Tibial artery (tissue), 4 donors: ENCODE measurements at regions not wholly inside any gene's neighbourhood (a gene's known extent, or its start where the extent isn't known, plus 50 kb on each side); places are given as distances from the start of the nearest gene placed in this dataset.

Experiments used
- DNase-seq, 2 donors: peaks; one replicate each; pipeline ENCODE4 v3.0.0-alpha.2; 2019
- H3K27ac ChIP-seq, 2 donors: fragments of 200-600 bp; sonication (generic) in 1 of 2; 1 replicate in 1 of 2; 2 replicates in 1 of 2; pipeline ENCODE4 v1.5.1; 2018 to 2019; ENCODE audit warnings: mild to moderate bottlenecking in 1 of 2
- H3K27me3 ChIP-seq, 2 donors: fragments of 200-600 bp; sonication (generic) in 1 of 2; one replicate each; pipeline versions ENCODE4 v1.5.1 to v1.6.0; 2016 to 2019
- H3K36me3 ChIP-seq, 3 donors: fragments of 200-600 bp; sonication (generic) in 2 of 3; one replicate each; pipeline ENCODE4 v1.5.1; 2016 to 2019; ENCODE audit warnings: mild to moderate bottlenecking in 2 of 3
- H3K4me1 ChIP-seq, 4 donors: fragments of 200-600 bp; sonication (generic) in 2 of 4; 1 replicate in 3 of 4; 2 replicates in 1 of 4; pipeline ENCODE4 v1.5.1; 2016 to 2019
- H3K4me3 ChIP-seq, 2 donors: fragments of 200-600 bp; sonication (generic) in 1 of 2; 1 replicate in 1 of 2; 2 replicates in 1 of 2; pipeline ENCODE4 v1.5.1; 2018 to 2019; ENCODE audit warnings: mild to moderate bottlenecking in 2 of 2
- H3K9me3 ChIP-seq, 3 donors: fragments of 200-600 bp; sonication (generic) in 1 of 3; one replicate each; pipeline ENCODE4 v1.5.1; 2016 to 2019
- intact Hi-C: fragments of 100-400 bp; cut with DNase I; formaldehyde crosslinking; loops from one replicate; pipeline ENCODE4 v1.15.0; 2023; ENCODE audit warnings: low total_unique reads
- TF ChIP-seq, protein P1 (sequence below), 2 experiments: fragments of 200-600 bp in 1 of 2; fragments of 450-650 bp in 1 of 2; IDR thresholded peaks; one replicate each; pipeline ENCODE4 v1.5.1; 2017 to 2019; ENCODE audit warnings: antibody characterized with exemption in 2 of 2, mild to moderate bottlenecking in 1 of 2, moderate library complexity in 1 of 2

DNA sequence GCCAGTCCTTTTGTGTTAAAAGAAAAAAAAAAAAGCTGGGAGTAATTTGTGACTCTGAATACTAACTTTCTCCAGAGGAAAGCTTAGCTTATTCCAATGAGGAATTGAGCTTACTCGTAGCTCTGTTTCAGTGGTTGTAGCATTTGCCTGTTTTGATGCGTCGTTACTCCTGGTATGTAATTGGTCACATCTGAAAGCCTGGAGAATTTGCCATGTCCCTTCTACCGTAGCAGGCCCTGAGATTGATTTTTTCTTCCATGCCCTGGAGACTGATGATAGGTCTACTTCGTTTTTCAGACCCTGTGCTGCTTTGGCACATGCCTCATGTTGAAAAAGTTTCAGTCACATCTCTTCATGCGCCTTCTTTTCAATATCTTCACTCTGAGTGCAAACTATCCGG is 1103.0 kb downstream of the PLA2G4A start:
- Histone ChIP-seq H3K4me3 (no peak overlapping the region), H3K9me3 (no peaks in the 10 kb centered on the region), H3K27me3 (no peaks in the 10 kb centered on the region), H3K27ac (no peak overlapping the region), H3K36me3 (no peaks in the 10 kb centered on the region), H3K4me1 (no peaks in the 10 kb centered on the region)
- intact Hi-C loops, result no loop called here
- DNase-seq, result no peak
- TF ChIP-seq, protein P1, sequence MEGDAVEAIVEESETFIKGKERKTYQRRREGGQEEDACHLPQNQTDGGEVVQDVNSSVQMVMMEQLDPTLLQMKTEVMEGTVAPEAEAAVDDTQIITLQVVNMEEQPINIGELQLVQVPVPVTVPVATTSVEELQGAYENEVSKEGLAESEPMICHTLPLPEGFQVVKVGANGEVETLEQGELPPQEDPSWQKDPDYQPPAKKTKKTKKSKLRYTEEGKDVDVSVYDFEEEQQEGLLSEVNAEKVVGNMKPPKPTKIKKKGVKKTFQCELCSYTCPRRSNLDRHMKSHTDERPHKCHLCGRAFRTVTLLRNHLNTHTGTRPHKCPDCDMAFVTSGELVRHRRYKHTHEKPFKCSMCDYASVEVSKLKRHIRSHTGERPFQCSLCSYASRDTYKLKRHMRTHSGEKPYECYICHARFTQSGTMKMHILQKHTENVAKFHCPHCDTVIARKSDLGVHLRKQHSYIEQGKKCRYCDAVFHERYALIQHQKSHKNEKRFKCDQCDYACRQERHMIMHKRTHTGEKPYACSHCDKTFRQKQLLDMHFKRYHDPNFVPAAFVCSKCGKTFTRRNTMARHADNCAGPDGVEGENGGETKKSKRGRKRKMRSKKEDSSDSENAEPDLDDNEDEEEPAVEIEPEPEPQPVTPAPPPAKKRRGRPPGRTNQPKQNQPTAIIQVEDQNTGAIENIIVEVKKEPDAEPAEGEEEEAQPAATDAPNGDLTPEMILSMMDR (IDR thresholded peaks at IDR 0.05), result no peak

DNA sequence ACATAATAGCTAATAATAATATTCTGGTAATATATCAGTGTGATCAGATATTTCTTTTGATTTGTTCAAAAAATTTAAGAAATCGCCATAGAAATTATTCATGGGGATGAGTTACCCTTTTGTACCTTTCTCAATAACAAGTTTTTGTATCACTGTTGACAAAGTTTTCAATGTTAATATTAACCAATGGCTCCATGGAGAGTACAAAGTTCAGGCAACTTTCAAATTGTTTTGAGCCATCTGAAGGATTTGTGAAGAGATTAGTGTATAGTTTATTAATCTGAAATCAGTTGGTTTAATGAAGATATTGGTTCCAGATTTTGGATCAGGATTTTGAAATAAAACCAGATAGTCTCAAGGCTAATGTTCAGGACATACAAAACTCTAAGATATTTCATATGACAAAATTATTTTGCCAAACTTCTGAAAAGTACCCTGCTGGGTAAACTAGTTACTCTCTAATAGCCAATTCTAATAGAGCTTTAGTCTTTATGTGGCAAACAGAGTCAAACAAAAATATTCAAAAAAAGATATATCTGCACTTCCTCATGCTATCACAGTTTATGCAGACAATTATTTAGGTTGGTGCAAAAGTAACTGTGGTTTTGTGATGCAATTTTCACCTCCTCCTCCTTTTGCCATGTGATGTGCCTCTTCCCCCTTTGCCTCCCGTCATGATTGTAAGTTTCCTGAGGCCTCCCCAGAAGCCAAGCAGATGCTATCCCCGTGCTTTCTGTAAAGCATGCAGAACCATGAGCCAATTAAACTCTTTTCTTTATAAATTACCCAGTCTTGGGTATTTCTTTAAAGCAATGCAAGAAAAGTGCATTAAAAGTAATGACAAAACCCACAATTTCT is 1105.0 kb downstream of the PLA2G4A start:
- Histone ChIP-seq H3K27ac (no peak overlapping the region), H3K9me3 (no peaks in the 10 kb centered on the region), H3K4me3 (no peak overlapping the region), H3K27me3 (no peaks in the 10 kb centered on the region), H3K4me1 (no peaks in the 10 kb centered on the region), H3K36me3 (no peaks in the 10 kb centered on the region)
- TF ChIP-seq, protein P1 (IDR thresholded peaks at IDR 0.05), result no peak
- intact Hi-C loops, result no loop called here
- no peak for DNase-seq

DNA sequence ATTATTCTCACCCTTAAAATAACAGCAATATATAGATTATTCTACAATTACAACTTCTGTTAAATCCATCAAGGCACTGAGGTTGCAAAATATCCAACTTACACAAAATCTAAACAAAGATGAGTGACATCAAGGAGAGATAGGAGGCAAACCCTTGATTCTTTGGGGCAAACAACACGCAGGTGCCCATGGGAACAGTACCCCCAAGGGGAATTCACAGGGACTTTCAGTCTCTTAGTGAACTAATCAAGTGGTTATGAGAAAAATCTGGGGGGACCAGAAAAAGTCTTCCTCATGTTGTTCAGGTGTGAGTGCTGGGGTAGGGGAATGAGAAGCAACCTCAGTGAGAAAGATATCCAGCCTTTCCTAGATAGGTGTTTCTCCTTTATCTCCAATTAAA is 1107.9 kb downstream of the PLA2G4A start:
- intact Hi-C loops, result no loop called here
- TF ChIP-seq, protein P1 (IDR thresholded peaks at IDR 0.05), result no peak
- H3K4me3 ChIP-seq, result no peak overlapping the region

DNA sequence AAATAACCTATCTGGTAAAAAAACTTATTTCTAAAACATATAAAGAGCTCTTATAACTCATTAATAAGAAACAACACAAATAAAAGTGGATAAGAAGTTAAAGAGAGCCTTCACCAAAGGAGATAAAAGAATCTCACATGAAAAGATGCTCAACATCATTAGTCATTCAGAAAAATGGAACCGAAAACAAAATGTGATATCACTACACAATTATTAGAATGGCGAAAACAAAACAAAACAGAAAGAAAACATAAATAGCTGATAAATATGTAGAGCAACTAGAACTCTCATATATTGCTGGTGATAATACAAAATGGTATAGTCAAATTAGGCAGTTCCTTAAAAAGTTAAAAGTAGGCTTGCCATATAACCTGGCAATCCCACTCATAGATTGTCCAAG is 1109.3 kb downstream of the PLA2G4A start:
- H3K4me3 ChIP-seq, result no peak overlapping the region
- intact Hi-C loops, result no loop called here
- no peaks in the 10 kb centered on the region for H3K27me3 ChIP-seq
- no peaks in the 10 kb centered on the region for H3K36me3 ChIP-seq
- H3K9me3 ChIP-seq, result no peaks in the 10 kb centered on the region
- TF ChIP-seq, protein P1 (IDR thresholded peaks at IDR 0.05), result no peak
- no peaks in the 10 kb centered on the region for H3K4me1 ChIP-seq
- no peak overlapping the region for H3K27ac ChIP-seq
- DNase-seq, result no peak

More for the DNA sequence above, 1107.9 kb downstream of the PLA2G4A start:
- Histone ChIP-seq H3K36me3 (no peaks in the 10 kb centered on the region), H3K4me1 (no peaks in the 10 kb centered on the region), H3K27ac (no peak overlapping the region), H3K27me3 (no peaks in the 10 kb centered on the region), H3K9me3 (no peaks in the 10 kb centered on the region)
- DNase-seq, result no peak

DNA sequence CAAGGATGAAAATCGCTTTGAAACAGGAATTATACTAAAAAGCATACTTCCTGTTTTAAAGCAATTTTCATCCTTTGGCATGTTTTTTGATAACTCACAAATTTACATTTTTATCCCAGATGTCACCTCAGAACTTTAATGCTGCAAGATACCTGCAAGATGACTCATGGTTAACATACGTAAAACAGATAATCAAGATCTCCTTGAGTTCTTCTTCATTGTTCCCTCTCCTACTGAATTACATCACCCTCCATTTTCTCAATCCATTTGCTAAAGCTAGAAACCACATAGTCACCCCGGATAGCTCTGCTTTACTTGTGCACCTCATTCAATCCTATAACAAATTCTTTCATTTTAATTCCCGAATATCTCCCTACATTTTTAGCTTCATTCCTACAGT is 1114.2 kb downstream of the PLA2G4A start:
- Histone ChIP-seq H3K36me3 (no peaks in the 10 kb centered on the region), H3K4me1 (no peaks in the 10 kb centered on the region), H3K27ac (no peak overlapping the region), H3K27me3 (no peaks in the 10 kb centered on the region), H3K9me3 (peaks cover 0 to 9% (median 0%) of the 10 kb centered on the region in 3 donors), H3K4me3 (no peak overlapping the region)
- intact Hi-C loops, result no loop called here
- TF ChIP-seq, protein P1 (IDR thresholded peaks at IDR 0.05), result no peak
- no peak for DNase-seq
